SK-N-SH treated with all-trans-retinoic acid at 6 μM for 48 hours (cell line): ENCODE measurements at regions not wholly inside any gene's neighbourhood (a gene's known extent, or its start where the extent isn't known, plus 50 kb on each side); places are given as distances from the start of the nearest gene placed in this dataset.

Source experiments
- ARNTL ChIP-seq: fragments of 450-650 bp; formaldehyde crosslinking; IDR thresholded peaks from 2 replicates; pipeline ENCODE4 v1.5.0; 2020; ENCODE audit warnings: low read depth, mild to moderate bottlenecking, moderate library complexity, borderline replicate concordance
- CREB5 ChIP-seq: fragments of 250-450 bp; sonication (Bioruptor Pico); IDR thresholded peaks from 2 replicates; pipeline ENCODE4 v1.5.1; 2020; ENCODE audit warnings: low read depth, mild to moderate bottlenecking, moderate library complexity
- OSR1 ChIP-seq: fragments of 250-450 bp; sonication (Bioruptor Pico); IDR thresholded peaks from 2 replicates; pipeline ENCODE4 v1.8.0; 2022; ENCODE audit warnings: moderate library complexity, mild to moderate bottlenecking, inconsistent platforms
- PATZ1 ChIP-seq: fragments of 250-450 bp; sonication (Bioruptor Pico); IDR thresholded peaks from 2 replicates; pipeline ENCODE4 v1.8.0; 2020; ENCODE audit warnings: mild to moderate bottlenecking, moderate library complexity, borderline replicate concordance
- PPARA ChIP-seq: fragments of 250-450 bp; sonication (Bioruptor Pico); IDR thresholded peaks from 2 replicates; pipeline ENCODE4 v1.5.0; 2020; ENCODE audit warnings: mild to moderate bottlenecking, borderline replicate concordance
- RARB ChIP-seq: fragments of 250-450 bp; sonication (Bioruptor Pico); IDR thresholded peaks from 2 replicates; pipeline ENCODE4 v1.8.0; 2021; ENCODE audit warnings: mild to moderate bottlenecking, moderate library complexity
- SNAI2 ChIP-seq: fragments of 250-450 bp; sonication (Bioruptor Pico); IDR thresholded peaks from 2 replicates; pipeline ENCODE4 v1.5.0; 2020; ENCODE audit warnings: mild to moderate bottlenecking, moderate library complexity
- TCF4 ChIP-seq: fragments of 250-450 bp; sonication (Bioruptor Pico); IDR thresholded peaks from 2 replicates; pipeline ENCODE4 v1.8.0; 2021; ENCODE audit warnings: mild to moderate bottlenecking, moderate library complexity, borderline replicate concordance
- ZC3H10 ChIP-seq: fragments of 250-450 bp; sonication (Bioruptor Pico); IDR thresholded peaks from 2 replicates; pipeline ENCODE4 v1.5.1; 2021; ENCODE audit warnings: mild to moderate bottlenecking, moderate library complexity
- ZFP30 ChIP-seq: fragments of 450-650 bp; formaldehyde crosslinking; IDR thresholded peaks from 2 replicates; pipeline ENCODE4 v1.5.0; 2022; ENCODE audit warnings: mild to moderate bottlenecking, moderate library complexity
- ZNF565 ChIP-seq: fragments of 450-650 bp; formaldehyde crosslinking; conservative IDR thresholded peaks from 2 replicates; pipeline ENCODE4 v1.5.0; 2020; ENCODE audit warnings: low read depth, mild to moderate bottlenecking, moderate library complexity
- ZNF70 ChIP-seq: fragments of 450-650 bp; formaldehyde crosslinking; IDR thresholded peaks from 2 replicates; pipeline ENCODE4 v1.5.0; 2020; ENCODE audit warnings: mild to moderate bottlenecking, moderate library complexity

GRCh38 chr6:26165261-26165790 lies 78.1 kb downstream of the HFE start:
- TF ChIP-seq SNAI2 (CRISPR knock-in tag), result no peak
- no peak for TF ChIP-seq ZFP30 (CRISPR knock-in tag)
- TF ChIP-seq CREB5 (CRISPR knock-in tag), result no peak
- no peak for TF ChIP-seq ARNTL (CRISPR knock-in tag)
- no peak for TF ChIP-seq PATZ1 (CRISPR knock-in tag)
- no peak for TF ChIP-seq OSR1 (CRISPR knock-in tag)
- no peak for TF ChIP-seq PPARA (CRISPR knock-in tag)
- no peak for TF ChIP-seq ZC3H10
- TF ChIP-seq ZNF70 (CRISPR knock-in tag), result no peak
- TF ChIP-seq TCF4 (CRISPR knock-in tag), result no peak
- no peak for TF ChIP-seq RARB (CRISPR knock-in tag)
- no peak for TF ChIP-seq ZNF565 (CRISPR knock-in tag)
